ENCODE measurements at regions not wholly inside any gene's neighbourhood (a gene's known extent, or its start where the extent isn't known, plus 50 kb on each side); places are given as distances from the start of the nearest gene placed in this dataset.

DNA sequence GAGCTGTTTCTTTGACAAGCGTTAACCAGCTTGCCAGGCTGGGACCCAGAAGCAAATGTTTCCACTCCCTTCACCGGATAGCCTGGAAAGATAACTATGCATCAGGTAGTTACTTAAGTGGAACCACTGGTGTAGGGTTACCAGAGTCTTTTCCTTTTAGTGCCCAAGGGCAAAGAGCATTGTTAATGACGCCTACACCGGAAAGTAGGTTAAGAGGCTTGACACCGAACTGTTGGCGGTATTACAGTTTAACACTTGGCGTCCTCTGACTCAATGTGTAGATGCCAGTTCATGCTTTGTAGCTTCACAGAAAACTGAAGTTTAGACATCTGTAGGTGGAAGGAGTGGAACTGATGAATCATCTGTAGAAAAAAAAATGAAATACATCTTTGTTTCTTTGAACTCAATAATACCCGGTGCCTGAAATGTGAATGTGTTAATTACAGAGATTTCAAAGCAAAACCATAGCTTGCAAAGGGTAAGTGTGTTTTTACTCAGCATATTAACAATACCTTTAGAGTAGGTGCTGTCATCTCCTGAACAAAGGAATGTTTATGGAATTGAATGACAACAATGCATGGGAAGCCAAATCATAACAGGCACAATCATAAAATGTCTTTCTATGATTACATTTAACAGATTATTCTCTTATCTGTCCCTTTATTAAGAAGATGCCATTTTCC, 426.7 kb upstream of the SALL1 start:
- Histone ChIP-seq H3K4me3 (ENCODE audit: extremely low read depth, insufficient read depth, low read length, poor library complexity, severe bottlenecking) (no peak overlapping the region), H3K4me1 (ENCODE audit: control insufficient read depth, insufficient read depth, low read length, poor library complexity, severe bottlenecking) (no peaks in the 10 kb centered on the region), H3K27ac (ENCODE audit: low read depth, low read length, severe bottlenecking) (no peak overlapping the region), H3K36me3 (ENCODE audit: control insufficient read depth, insufficient read depth, low read length) (no peaks in the 10 kb centered on the region), H3K9me3 (ENCODE audit: control insufficient read depth, low read length) (no peaks in the 10 kb centered on the region)
- 48 to 74% methylated on average over 7 of the region's 8 CpGs for WGBS, 2 experiments (ENCODE audit: insufficient coverage in 2 of 2)

GRCh38 chr16:51576498-51577195, 425.6 kb upstream of the SALL1 start:
- Histone ChIP-seq H3K4me1 (ENCODE audit: control insufficient read depth, insufficient read depth, low read length, poor library complexity, severe bottlenecking) (no peaks in the 10 kb centered on the region), H3K27ac (ENCODE audit: low read depth, low read length, severe bottlenecking) (no peak overlapping the region), H3K4me3 (ENCODE audit: extremely low read depth, insufficient read depth, low read length, poor library complexity, severe bottlenecking) (no peak overlapping the region), H3K9me3 (ENCODE audit: control insufficient read depth, low read length) (no peaks in the 10 kb centered on the region), H3K36me3 (ENCODE audit: control insufficient read depth, insufficient read depth, low read length) (no peaks in the 10 kb centered on the region)
- 95 to 97% methylated on average over 4 to 7 of the region's 8 CpGs for WGBS, 2 experiments (ENCODE audit: insufficient coverage in 2 of 2)

GRCh38 chr16:51573191-51573590, 422.1 kb upstream of the SALL1 start:
- Histone ChIP-seq H3K4me1 (ENCODE audit: control insufficient read depth, insufficient read depth, low read length, poor library complexity, severe bottlenecking) (peaks cover 9% of the 10 kb centered on the region), H3K4me3 (ENCODE audit: extremely low read depth, insufficient read depth, low read length, poor library complexity, severe bottlenecking) (no peak overlapping the region), H3K36me3 (ENCODE audit: control insufficient read depth, insufficient read depth, low read length) (no peaks in the 10 kb centered on the region), H3K9me3 (ENCODE audit: control insufficient read depth, low read length) (no peaks in the 10 kb centered on the region), H3K27ac (ENCODE audit: low read depth, low read length, severe bottlenecking) (no peak overlapping the region)
- WGBS, 2 experiments (ENCODE audit: insufficient coverage in 2 of 2), result 87 to 92% methylated on average over 2 to 4 of the region's 5 CpGs

DNA sequence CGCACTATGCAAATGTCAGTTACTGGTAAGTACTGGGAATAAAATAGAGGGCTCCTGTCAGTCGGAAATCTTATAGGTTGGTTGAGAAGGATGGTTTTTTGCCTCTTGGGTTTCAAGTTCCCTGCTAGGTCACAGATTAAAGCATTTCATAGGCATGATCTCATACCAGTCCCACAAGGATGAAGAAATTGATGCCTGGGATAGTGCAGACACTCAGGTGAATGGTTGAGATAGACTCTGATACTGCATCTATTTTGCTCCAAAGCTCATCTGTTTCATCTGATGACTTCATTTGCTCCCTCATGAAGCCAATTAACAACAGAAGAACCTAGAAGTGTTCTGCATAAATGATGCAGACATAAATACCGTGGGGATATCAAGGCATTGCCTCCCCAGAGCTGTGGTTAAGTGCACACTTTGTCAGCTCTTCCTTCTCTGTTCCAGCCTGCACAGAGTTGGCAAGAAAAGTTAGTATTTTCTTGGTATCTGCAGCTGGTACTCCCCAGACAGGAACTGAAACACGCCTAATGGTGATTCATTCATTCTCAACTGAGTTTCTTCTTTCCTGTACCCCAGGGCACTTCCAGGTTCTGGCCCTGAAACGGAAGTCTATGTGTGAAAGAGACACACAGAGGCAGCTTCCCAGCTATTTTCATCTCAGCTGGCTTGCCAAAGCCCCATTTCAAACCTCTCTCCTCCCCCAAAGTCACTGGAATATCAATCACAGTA, 418.3 kb upstream of the SALL1 start:
- peaks cover 5% of the 10 kb centered on the region for H3K9me3 ChIP-seq (ENCODE audit: control insufficient read depth, low read length)
- no peaks in the 10 kb centered on the region for H3K36me3 ChIP-seq (ENCODE audit: control insufficient read depth, insufficient read depth, low read length)
- peaks cover 9% of the 10 kb centered on the region for H3K4me1 ChIP-seq (ENCODE audit: control insufficient read depth, insufficient read depth, low read length, poor library complexity, severe bottlenecking)
- H3K4me3 ChIP-seq (ENCODE audit: extremely low read depth, insufficient read depth, low read length, poor library complexity, severe bottlenecking), result no peak overlapping the region
- H3K27ac ChIP-seq (ENCODE audit: low read depth, low read length, severe bottlenecking), result no peak overlapping the region
- 91 to 100% methylated on average over 3 of the region's 5 CpGs for WGBS, 2 experiments (ENCODE audit: insufficient coverage in 2 of 2)

GRCh38 chr16:51567911-51568310, 416.8 kb upstream of the SALL1 start:
- WGBS, 2 experiments (ENCODE audit: insufficient coverage in 2 of 2), result no CpG with 5 or more reads among the region's 3 CpGs
- peaks cover 5% of the 10 kb centered on the region for H3K9me3 ChIP-seq (ENCODE audit: control insufficient read depth, low read length)
- peaks cover 9% of the 10 kb centered on the region for H3K4me1 ChIP-seq (ENCODE audit: control insufficient read depth, insufficient read depth, low read length, poor library complexity, severe bottlenecking)
- H3K36me3 ChIP-seq (ENCODE audit: control insufficient read depth, insufficient read depth, low read length), result no peaks in the 10 kb centered on the region
- H3K4me3 ChIP-seq (ENCODE audit: extremely low read depth, insufficient read depth, low read length, poor library complexity, severe bottlenecking), result no peak overlapping the region
- H3K27ac ChIP-seq (ENCODE audit: low read depth, low read length, severe bottlenecking), result no peak overlapping the region

- Histone ChIP-seq H3K4me3 (ENCODE audit: extremely low read depth, insufficient read depth, low read length, poor library complexity, severe bottlenecking) (no peak overlapping the region), H3K36me3 (ENCODE audit: control insufficient read depth, insufficient read depth, low read length) (no peaks in the 10 kb centered on the region), H3K4me1 (ENCODE audit: control insufficient read depth, insufficient read depth, low read length, poor library complexity, severe bottlenecking) (peaks cover 9% of the 10 kb centered on the region), H3K27ac (ENCODE audit: low read depth, low read length, severe bottlenecking) (no peak overlapping the region), H3K9me3 (ENCODE audit: control insufficient read depth, low read length) (peaks cover 5% of the 10 kb centered on the region)
- WGBS, 2 experiments (ENCODE audit: insufficient coverage in 2 of 2), result 87% methylated on average over 4 of the region's 4 CpGs; no CpG with 5 or more reads in 1 of the 2 experiments
Observed at GRCh38 chr16:51565184-51565583, 414.1 kb upstream of the SALL1 start.

DNA sequence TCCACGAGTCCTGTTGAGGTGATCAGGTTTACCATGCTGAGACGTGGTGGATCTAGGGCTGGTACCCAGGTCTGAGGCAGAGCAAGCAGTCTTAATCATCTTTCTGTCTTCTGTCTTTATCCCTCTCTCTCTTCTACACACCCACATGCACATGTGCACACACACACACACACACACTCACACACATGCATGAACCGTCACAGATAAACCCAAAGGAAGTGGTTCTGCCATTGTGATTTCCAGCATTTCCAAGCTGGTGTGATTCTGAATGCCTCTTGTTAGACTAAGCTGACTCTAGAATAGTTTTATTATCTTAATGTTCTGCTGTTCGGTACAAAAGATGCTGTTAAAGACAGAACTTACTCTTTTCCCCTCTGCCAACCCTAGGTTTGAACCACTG, 411.8 kb upstream of the SALL1 start:
- H3K27ac ChIP-seq (ENCODE audit: low read depth, low read length, severe bottlenecking), result no peak overlapping the region
- no peak overlapping the region for H3K4me3 ChIP-seq (ENCODE audit: extremely low read depth, insufficient read depth, low read length, poor library complexity, severe bottlenecking)
- H3K36me3 ChIP-seq (ENCODE audit: control insufficient read depth, insufficient read depth, low read length), result no peaks in the 10 kb centered on the region
- no peaks in the 10 kb centered on the region for H3K4me1 ChIP-seq (ENCODE audit: control insufficient read depth, insufficient read depth, low read length, poor library complexity, severe bottlenecking)
- WGBS, 2 experiments (ENCODE audit: insufficient coverage in 2 of 2), result 83 to 100% methylated on average over 2 of the region's 4 CpGs
- H3K9me3 ChIP-seq (ENCODE audit: control insufficient read depth, low read length), result peaks cover 5% of the 10 kb centered on the region

DNA sequence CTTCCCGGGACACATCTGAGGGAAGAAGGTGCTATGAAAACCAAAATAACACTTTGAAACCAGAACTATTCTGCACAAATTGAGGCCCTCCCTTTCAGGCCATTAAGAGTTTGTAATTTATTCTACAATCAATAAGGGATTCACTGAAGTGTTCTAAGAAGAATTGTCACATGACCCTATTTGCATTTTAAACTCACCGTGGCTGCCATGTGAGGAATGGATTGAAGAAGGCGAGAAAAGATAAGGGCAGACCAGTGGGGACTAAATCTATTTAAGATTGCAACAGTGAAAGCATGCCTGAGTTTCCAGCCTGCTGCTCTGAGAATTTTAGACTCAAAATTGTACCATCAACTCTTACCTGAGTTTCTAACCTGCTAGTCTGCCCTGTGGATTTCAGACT, 408.8 kb upstream of the SALL1 start:
- peaks cover 4% of the 10 kb centered on the region for H3K4me1 ChIP-seq (ENCODE audit: control insufficient read depth, insufficient read depth, low read length, poor library complexity, severe bottlenecking)
- H3K27ac ChIP-seq (ENCODE audit: low read depth, low read length, severe bottlenecking), result no peak overlapping the region
- peaks cover 5% of the 10 kb centered on the region for H3K9me3 ChIP-seq (ENCODE audit: control insufficient read depth, low read length)
- 83 to 90% methylated on average over 1 to 2 of the region's 3 CpGs for WGBS, 2 experiments (ENCODE audit: insufficient coverage in 2 of 2)
- no peak overlapping the region for H3K4me3 ChIP-seq (ENCODE audit: extremely low read depth, insufficient read depth, low read length, poor library complexity, severe bottlenecking)
- H3K36me3 ChIP-seq (ENCODE audit: control insufficient read depth, insufficient read depth, low read length), result no peaks in the 10 kb centered on the region

DNA sequence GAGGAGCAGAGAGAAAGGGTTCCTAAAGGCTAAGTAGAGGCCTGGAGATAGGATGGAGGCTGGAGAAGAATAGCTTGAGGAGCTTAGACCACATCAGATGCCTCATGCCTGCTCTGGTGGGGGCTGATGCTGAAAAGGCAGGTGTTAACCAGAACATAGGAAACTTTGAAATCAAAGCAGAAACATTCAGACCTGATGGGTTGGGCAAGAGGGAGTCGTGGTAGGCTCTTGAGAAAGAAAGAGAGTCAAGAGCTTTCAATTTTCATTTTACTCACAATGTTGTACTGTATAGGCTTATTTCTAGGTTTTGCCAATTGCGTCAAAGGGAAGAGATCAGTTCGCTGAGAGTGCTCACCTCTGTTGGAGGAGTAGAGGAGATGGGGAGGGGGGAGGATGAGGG, 406.6 kb upstream of the SALL1 start:
- Histone ChIP-seq H3K27ac (ENCODE audit: low read depth, low read length, severe bottlenecking) (no peak overlapping the region), H3K36me3 (ENCODE audit: control insufficient read depth, insufficient read depth, low read length) (no peaks in the 10 kb centered on the region), H3K9me3 (ENCODE audit: control insufficient read depth, low read length) (peaks cover 2% of the 10 kb centered on the region), H3K4me1 (ENCODE audit: control insufficient read depth, insufficient read depth, low read length, poor library complexity, severe bottlenecking) (peaks cover 4% of the 10 kb centered on the region), H3K4me3 (ENCODE audit: extremely low read depth, insufficient read depth, low read length, poor library complexity, severe bottlenecking) (no peak overlapping the region)
- 88 to 93% methylated on average over 2 of the region's 3 CpGs for WGBS, 2 experiments (ENCODE audit: insufficient coverage in 2 of 2)

DNA sequence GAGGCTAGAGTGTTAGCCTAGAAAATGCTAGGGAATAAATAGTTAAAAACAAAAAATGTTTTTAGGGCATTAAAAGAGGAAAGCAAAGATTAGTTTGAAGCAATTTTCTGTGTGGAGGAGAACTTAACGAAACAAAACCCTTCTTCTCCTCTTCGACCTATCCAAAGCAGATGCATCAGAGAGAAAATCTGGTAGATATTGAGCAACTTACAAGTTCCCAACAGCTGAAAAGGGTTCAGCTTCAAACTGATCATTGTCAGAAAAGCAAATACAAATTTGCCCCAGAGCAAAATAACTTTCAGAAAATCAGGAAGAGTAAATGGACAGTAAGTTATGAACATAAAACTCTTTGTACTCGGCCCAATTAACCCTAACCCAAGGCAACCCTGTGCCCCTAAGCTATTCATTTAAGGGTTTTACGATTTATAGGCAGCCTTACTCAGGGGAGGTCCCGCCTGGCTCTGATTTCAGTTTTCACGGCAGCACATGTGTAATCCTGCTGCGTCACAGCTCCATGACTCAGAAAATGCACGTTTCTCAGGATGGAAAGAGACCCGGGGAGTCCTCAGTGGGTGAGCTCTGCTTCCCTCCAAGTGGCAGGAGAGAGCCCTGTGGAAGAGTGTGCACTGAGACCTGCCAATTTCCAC, 405.7 kb upstream of the SALL1 start:
- Histone ChIP-seq H3K4me1 (ENCODE audit: control insufficient read depth, insufficient read depth, low read length, poor library complexity, severe bottlenecking) (peaks cover 4% of the 10 kb centered on the region), H3K9me3 (ENCODE audit: control insufficient read depth, low read length) (peaks cover 2% of the 10 kb centered on the region), H3K27ac (ENCODE audit: low read depth, low read length, severe bottlenecking) (no peak overlapping the region), H3K36me3 (ENCODE audit: control insufficient read depth, insufficient read depth, low read length) (no peaks in the 10 kb centered on the region), H3K4me3 (ENCODE audit: extremely low read depth, insufficient read depth, low read length, poor library complexity, severe bottlenecking) (no peak overlapping the region)
- 82 to 93% methylated on average over 6 to 8 of the region's 9 CpGs for WGBS, 2 experiments (ENCODE audit: insufficient coverage in 2 of 2)

Data from mesodermal cell (in vitro differentiated cells).